Left forelimb (tissue), 1 donor: ENCODE measurements at regions not wholly inside any gene's neighbourhood (a gene's known extent, or its start where the extent isn't known, plus 50 kb on each side); places are given as distances from the start of the nearest gene placed in this dataset.
"Not testable (repeated sequence)": the region's sequence is repeated elsewhere in the genome, so short reads cannot be mapped to it uniquely, and the experiment has no call there.

ENCODE experiments used
- DNase-seq: peaks from one replicate; pipeline ENCODE4 v3.0.0-alpha.2; 2018; ENCODE audit warnings: low spot score

DNA sequence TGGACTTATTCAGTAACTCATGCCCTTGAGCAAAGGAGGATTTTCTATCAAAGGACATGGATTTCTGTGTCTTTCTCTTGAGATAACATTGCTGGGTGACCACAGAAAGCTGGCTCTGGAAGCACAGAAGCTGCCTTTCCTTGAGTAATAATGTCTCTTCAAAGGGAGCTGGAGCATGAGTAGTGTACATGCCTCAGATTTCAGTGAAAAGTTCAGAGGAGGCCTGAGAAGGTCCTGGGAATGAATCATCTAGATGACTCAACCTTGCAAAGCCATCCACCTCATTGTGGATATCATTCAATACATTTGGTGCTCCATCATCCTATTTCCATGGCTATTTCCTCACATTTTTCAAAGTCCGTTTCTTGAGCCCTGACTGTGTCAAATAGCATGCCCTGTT, 77.6 kb upstream of the OR4M2 start:
- not testable (repeated sequence) for DNase-seq

DNA sequence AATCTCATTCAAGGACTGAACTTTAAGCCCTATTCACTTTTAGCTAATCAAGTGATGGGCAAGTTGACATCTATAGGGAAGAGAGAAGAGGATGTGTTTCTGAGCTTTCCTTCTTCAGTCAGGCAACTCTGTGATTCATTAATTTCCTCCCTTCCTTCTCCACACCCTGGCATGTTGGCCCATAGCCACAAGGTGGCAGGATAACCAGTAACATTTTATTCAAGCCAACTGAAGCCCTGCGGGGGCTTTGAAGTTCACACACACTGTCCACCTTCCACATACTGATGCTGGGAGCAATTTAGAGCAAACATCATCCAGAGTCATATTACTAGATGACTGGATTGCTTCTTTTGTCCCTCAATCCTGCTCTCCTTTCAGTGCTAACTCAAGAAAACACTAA, 91.2 kb upstream of the OR4M2 start:
- DNase-seq, result not testable (repeated sequence)

DNA sequence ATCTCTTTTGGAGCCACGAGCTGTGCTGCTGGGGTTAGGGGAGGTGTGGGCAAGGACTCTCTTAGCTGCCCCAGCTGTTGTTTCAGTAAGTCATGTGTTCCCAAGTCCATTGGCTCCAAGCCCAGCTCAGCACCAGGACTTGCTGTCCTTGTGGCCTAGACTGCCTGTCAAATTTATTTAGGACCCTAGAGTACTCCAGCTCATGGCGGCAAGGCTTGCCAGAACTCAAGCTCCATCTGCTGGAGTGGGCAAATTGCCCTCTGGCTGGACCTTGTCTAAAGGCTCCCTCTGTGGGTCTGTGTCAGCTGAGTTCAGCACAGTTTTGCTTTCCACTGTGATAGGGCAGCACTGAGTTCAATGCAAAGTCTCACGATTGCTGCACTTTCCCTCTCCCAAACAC, 96.5 kb upstream of the OR4M2 start:
- DNase-seq, result not testable (repeated sequence)

DNA sequence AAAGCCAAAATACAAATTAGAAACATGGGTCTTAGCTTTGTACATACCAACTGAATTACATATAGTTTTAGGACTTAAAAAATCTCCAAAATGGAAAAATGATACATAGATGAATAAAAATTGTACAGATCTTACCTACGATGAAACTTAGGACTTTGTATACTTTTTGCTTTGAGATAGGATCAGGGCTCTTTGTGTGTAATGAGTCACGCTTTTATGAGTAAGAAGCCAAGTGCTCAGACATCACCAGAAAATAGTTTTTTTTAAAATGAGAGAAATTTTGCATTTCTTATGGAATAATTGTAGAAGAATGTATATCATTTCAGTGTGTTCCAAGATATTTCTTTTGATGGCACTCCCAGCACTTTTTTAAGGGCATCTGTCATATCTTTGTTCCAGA, 100.4 kb upstream of the OR4M2 start:
- DNase-seq, result not testable (repeated sequence)

GRCh38 chr15:21953713-21954112, 76.2 kb upstream of the POTEB start:
- DNase-seq, result peak; percentile 1

- not testable (repeated sequence) for DNase-seq
Measured at GRCh38 chr15:21940302-21940701, 62.8 kb upstream of the POTEB start.
